ENCODE measurements at regions not wholly inside any gene's neighbourhood (a gene's known extent, or its start where the extent isn't known, plus 50 kb on each side); places are given as distances from the start of the nearest gene placed in this dataset.

DNA sequence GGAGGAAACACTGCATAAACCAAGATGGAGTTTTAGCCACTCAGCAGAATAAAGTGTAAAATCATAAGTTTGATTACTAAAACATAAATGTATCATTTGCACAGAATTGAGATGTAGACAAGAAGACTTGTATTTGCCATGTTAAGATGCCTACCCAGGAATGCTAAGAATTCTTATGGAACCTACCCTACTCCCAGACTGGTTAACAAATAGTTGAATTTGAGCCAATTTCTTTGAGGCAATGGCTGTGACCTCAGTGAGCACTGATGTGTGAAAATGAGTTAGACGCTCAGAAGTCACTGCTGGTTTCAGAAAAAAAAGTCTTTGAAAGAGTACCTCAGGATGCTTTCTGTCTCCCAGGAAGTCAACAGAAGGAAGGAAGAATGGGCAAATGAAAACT is 95.6 kb downstream of the ESM1 start:
- Histone ChIP-seq H3K27me3 (peaks cover 0 to 9% (median 0%) of the 10 kb centered on the region in 9 donors), H3K9me3 (no peaks in the 10 kb centered on the region), H3K4me3 (no peak overlapping the region), H3K4me1 (peaks cover 0 to 6% (median 0%) of the 10 kb centered on the region in 12 donors), H3K36me3 (no peaks in the 10 kb centered on the region), H3K27ac (no peak overlapping the region)
- no peak for DNase-seq
- no peak for ATAC-seq
- WGBS, 4 donors: 38 to 45% (median 40%) methylated on average over 1 of the region's 1 CpG
- intact Hi-C loops (cut with DNase I): no loop called here
- TF ChIP-seq POLR2A (IDR thresholded peaks at IDR 0.05): no peak
- TF ChIP-seq, protein P1, sequence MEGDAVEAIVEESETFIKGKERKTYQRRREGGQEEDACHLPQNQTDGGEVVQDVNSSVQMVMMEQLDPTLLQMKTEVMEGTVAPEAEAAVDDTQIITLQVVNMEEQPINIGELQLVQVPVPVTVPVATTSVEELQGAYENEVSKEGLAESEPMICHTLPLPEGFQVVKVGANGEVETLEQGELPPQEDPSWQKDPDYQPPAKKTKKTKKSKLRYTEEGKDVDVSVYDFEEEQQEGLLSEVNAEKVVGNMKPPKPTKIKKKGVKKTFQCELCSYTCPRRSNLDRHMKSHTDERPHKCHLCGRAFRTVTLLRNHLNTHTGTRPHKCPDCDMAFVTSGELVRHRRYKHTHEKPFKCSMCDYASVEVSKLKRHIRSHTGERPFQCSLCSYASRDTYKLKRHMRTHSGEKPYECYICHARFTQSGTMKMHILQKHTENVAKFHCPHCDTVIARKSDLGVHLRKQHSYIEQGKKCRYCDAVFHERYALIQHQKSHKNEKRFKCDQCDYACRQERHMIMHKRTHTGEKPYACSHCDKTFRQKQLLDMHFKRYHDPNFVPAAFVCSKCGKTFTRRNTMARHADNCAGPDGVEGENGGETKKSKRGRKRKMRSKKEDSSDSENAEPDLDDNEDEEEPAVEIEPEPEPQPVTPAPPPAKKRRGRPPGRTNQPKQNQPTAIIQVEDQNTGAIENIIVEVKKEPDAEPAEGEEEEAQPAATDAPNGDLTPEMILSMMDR (IDR thresholded peaks at IDR 0.05): no peak

DNA sequence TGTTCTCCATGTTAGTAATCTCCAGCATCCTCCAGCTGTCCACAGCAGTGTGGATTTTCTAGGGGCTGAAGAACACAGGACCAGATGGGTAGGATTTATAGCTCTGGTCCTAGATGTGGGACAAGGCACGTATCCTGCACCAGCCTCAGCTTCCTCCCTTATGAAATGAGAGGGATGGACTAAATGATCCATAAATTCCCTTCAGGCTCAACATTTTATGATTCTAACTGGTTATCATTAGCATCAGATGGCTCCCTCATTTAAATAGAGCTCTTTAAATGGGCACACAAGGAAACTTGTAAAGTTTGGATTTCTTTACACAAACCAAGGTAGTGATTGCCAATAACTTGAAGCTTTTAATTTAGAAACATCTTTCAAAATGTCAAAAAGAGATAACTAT is 97.7 kb downstream of the ESM1 start:
- Histone ChIP-seq H3K9me3 (no peaks in the 10 kb centered on the region), H3K27me3 (peaks cover 0 to 30% (median 5%) of the 10 kb centered on the region in 9 donors), H3K27ac (no peak overlapping the region), H3K4me1 (peaks cover 0 to 12% (median 0%) of the 10 kb centered on the region in 12 donors), H3K36me3 (no peaks in the 10 kb centered on the region), H3K4me3 (no peak overlapping the region)
- WGBS, 4 donors: 92 to 100% (median 98%) methylated on average over 1 of the region's 1 CpG
- DNase-seq: no peak
- TF ChIP-seq, protein P1 (IDR thresholded peaks at IDR 0.05): no peak
- TF ChIP-seq POLR2A (IDR thresholded peaks at IDR 0.05): no peak
- ATAC-seq: no peak
- intact Hi-C loops (cut with DNase I): no loop called here

DNA sequence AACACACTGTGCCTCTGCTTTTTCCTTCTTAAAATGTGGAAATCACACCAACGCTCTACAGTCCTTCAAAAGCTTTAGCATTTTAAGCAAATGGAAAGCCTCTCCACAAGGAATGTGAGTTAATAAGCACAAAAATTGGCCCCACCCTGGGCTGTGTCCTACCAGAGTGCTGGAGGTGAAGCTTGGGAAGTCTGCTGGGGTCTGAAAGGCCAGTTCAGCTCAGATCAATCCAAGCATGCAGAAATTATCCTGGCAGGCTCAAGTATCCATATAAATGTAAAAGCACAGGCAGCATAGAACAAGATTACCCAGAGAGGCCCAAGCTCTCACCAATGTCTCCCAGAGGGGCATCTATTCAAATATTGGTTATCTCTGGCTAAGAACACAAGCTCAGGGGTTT is 98.5 kb downstream of the ESM1 start:
- H3K27me3 ChIP-seq: peaks cover 0 to 38% (median 5%) of the 10 kb centered on the region in 9 donors
- no peak for ATAC-seq
- no peak for DNase-seq
- 84 to 100% (median 91%) methylated on average over 1 of the region's 1 CpG for WGBS, 4 donors
- H3K36me3 ChIP-seq: no peaks in the 10 kb centered on the region
- no peak overlapping the region for H3K4me3 ChIP-seq
- H3K27ac ChIP-seq: no peak overlapping the region
- no peaks in the 10 kb centered on the region for H3K9me3 ChIP-seq
- H3K4me1 ChIP-seq: peaks cover 0 to 12% (median 0%) of the 10 kb centered on the region in 12 donors
- intact Hi-C loops (cut with DNase I): no loop called here
- no peak for TF ChIP-seq POLR2A (IDR thresholded peaks at IDR 0.05)
- TF ChIP-seq, protein P1 (IDR thresholded peaks at IDR 0.05): no peak

DNA sequence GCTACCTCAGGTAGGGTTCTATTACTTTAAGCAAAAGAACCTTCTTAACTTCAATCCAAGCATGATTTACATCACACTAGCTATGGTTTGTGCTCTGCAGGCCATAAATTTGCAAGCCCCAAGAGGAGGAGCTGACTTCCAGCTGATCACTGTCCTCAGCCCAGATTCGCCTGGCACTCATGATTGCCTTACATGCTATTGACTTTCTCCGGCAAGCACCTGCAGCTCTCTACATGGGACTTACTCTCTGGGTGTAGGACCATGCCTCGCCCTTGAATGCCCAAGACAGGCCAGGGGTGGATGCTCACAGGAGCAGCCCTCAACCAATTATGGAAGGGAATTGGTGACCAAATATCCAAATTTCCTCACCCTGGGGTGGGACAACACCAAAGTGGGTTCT is 99.8 kb downstream of the ESM1 start:
- no peak for DNase-seq
- Histone ChIP-seq H3K4me1 (peaks cover 0 to 12% (median 0%) of the 10 kb centered on the region in 12 donors), H3K4me3 (no peak overlapping the region), H3K27me3 (peaks cover 0 to 41% (median 5%) of the 10 kb centered on the region in 9 donors), H3K27ac (no peak overlapping the region), H3K36me3 (no peaks in the 10 kb centered on the region), H3K9me3 (no peaks in the 10 kb centered on the region)
- no peak for TF ChIP-seq POLR2A (IDR thresholded peaks at IDR 0.05)
- TF ChIP-seq, protein P1 (IDR thresholded peaks at IDR 0.05): no peak
- intact Hi-C loops (cut with DNase I): no loop called here
- ATAC-seq: no peak
- 95 to 100% (median 98%) methylated on average over 1 to 3 of the region's 3 CpGs for WGBS, 4 donors
